GM12878 (cell line): ENCODE measurements at regions not wholly inside any gene's neighbourhood (a gene's known extent, or its start where the extent isn't known, plus 50 kb on each side); places are given as distances from the start of the nearest gene placed in this dataset.

Experiments
- ATAC-seq: fragments of 200-7000 bp; cut with Tn5 transposase; 3 replicates; pipeline ENCODE4 v1.9.1; 2020; ENCODE audit warnings: mild to moderate bottlenecking, moderate library complexity
- BruUV-seq: library from RNA; stranded (reverse); fragments of 400-500 nt; replicated peaks from 2 replicates; lab custom pipeline; 2021; lab: Mats Ljungman, UMichigan
- CTCF ChIA-PET: fragments of 300-600 bp; sonication (Branson Sonifier 250); formaldehyde crosslinking; extraction: SDS; loops from one replicate; lab custom pipeline; 2021; ENCODE audit warnings: inconsistent platforms; lab: Yijun Ruan, JAX
- POLR2A ChIA-PET: fragments of 350-600 bp; formaldehyde crosslinking; extraction: SDS; loops from one replicate; lab custom pipeline; 2021; ENCODE audit warnings: inconsistent platforms; lab: Charles Lee
- RAD21 ChIA-PET: fragments of 300-600 bp; sonication (Branson Sonifier 250); formaldehyde crosslinking; loops from one replicate; lab custom pipeline; 2023; ENCODE audit warnings: antibody characterized with exemption; ENCODE audit not compliant: unreplicated experiment; lab: Charles Lee
- SMC1A ChIA-PET: fragments of 300-600 bp; sonication (Branson Sonifier 250); formaldehyde crosslinking; loops from one replicate; lab custom pipeline; 2023; ENCODE audit not compliant: unreplicated experiment, uncharacterized antibody; lab: Charles Lee
- DNase-seq: peaks from one replicate; pipeline ENCODE4 v3.0.0-alpha.2; 2011; ENCODE audit warnings: low read depth, low spot score
- FAIRE-seq: peaks from 3 replicates; lab custom pipeline; 2011; peaks lifted over from hg19 to GRCh38; lab: Jason Lieb, UNC
- H2AFZ ChIP-seq: 2 replicates; pipeline ENCODE4 v1.6.0; 2011; ENCODE audit warnings: low read depth, low read length, control low read depth; ENCODE audit not compliant: control insufficient read depth
- H3K27ac ChIP-seq: 2 replicates; pipeline ENCODE4 v1.5.1; 2011; ENCODE audit warnings: control low read depth; ENCODE audit not compliant: control insufficient read depth, insufficient read depth
- H3K27me3 ChIP-seq, 2 experiments: replicated peaks in 1 of 2; 2 replicates each; pipeline versions ENCODE4 v1.6.0 to v1.6.1; 2011; ENCODE audit warnings: low read length in 1 of 2; ENCODE audit not compliant: control insufficient read depth in 2 of 2, insufficient read depth in 2 of 2
- H3K36me3 ChIP-seq, 2 experiments: 2 replicates each; pipeline ENCODE4 v1.5.1; 2011; ENCODE audit warnings: low read length in 1 of 2; ENCODE audit not compliant: control insufficient read depth in 2 of 2, insufficient read depth in 2 of 2
- H3K4me1 ChIP-seq: 2 replicates; pipeline ENCODE4 v1.6.1; 2011; ENCODE audit warnings: mild to moderate bottlenecking, low read length, moderate library complexity, mixed read lengths; ENCODE audit not compliant: control insufficient read depth, insufficient read depth
- H3K4me2 ChIP-seq: 2 replicates; pipeline ENCODE4 v1.6.0; 2011; ENCODE audit warnings: control low read depth; ENCODE audit not compliant: control insufficient read depth, insufficient read depth
- H3K4me3 ChIP-seq: fragments of 200-600 bp; sonication (generic); 2 replicates; pipeline ENCODE4 v1.5.1; 2016
- H3K79me2 ChIP-seq: 2 replicates; pipeline ENCODE4 v1.6.0; 2011; ENCODE audit warnings: low read length; ENCODE audit not compliant: control insufficient read depth, insufficient read depth
- H3K9ac ChIP-seq: 2 replicates; pipeline ENCODE4 v1.8.0; 2011; ENCODE audit warnings: low read length, control low read depth, mixed read lengths; ENCODE audit not compliant: control insufficient read depth, insufficient read depth
- H3K9me3 ChIP-seq: replicated peaks from 3 replicates; pipeline ENCODE4 v1.5.1; 2011; ENCODE audit warnings: mild to moderate bottlenecking, low read length; ENCODE audit not compliant: control insufficient read depth, insufficient read depth
- H4K20me1 ChIP-seq: 2 replicates; pipeline ENCODE4 v1.6.0; 2011; ENCODE audit not compliant: control insufficient read depth, insufficient read depth
- CREM ChIP-seq: IDR thresholded peaks from 2 replicates; pipeline ENCODE4 v1.6.1; 2014; ENCODE audit warnings: antibody characterized with exemption, low read depth
- EGR1 ChIP-seq, 2 experiments: IDR thresholded peaks; 1 replicate in 1 of 2; 2 replicates in 1 of 2; pipeline ENCODE4 v1.6.1; 2011 to 2012; ENCODE audit warnings: low read depth in 2 of 2, low read length in 2 of 2, borderline replicate concordance in 1 of 2, mild to moderate bottlenecking in 1 of 2, moderate library complexity in 1 of 2
- ESRRA ChIP-seq: IDR thresholded peaks from 2 replicates; pipeline ENCODE4 v1.6.1; 2012; ENCODE audit warnings: mild to moderate bottlenecking, low read length, improper control_type of control experiment
- ETV6 ChIP-seq, 2 experiments: fragments of 450-650 bp in 1 of 2; IDR thresholded peaks in 1 of 2; conservative IDR thresholded peaks in 1 of 2; 2 replicates each; pipeline ENCODE4 v1.6.1; 2014; ENCODE audit warnings: antibody characterized with exemption in 1 of 2, borderline replicate concordance in 1 of 2, low read depth in 1 of 2, mild to moderate bottlenecking in 1 of 2, moderate library complexity in 1 of 2
- IRF4 ChIP-seq: IDR thresholded peaks from 2 replicates; pipeline ENCODE4 v1.6.1; 2011; ENCODE audit warnings: low read depth, low read length
- NR2C1 ChIP-seq: fragments of 450-650 bp; IDR thresholded peaks from 2 replicates; pipeline ENCODE4 v1.6.1; 2017; ENCODE audit warnings: antibody characterized with exemption, mild to moderate bottlenecking, moderate library complexity
- NR2C2 ChIP-seq: IDR thresholded peaks from 2 replicates; pipeline ENCODE4 v1.6.1; 2011; ENCODE audit warnings: borderline replicate concordance, low read depth; ENCODE audit not compliant: control insufficient read depth, insufficient read length
- PAX5 ChIP-seq: IDR thresholded peaks from 2 replicates; pipeline ENCODE4 v1.6.1; 2011; ENCODE audit warnings: low read depth, low read length, borderline replicate concordance
- RCOR1 ChIP-seq: conservative IDR thresholded peaks from 2 replicates; pipeline ENCODE4 v1.6.1; 2012; ENCODE audit warnings: low read depth, low read length, improper control_type of control experiment
- RFX5 ChIP-seq: IDR thresholded peaks from 2 replicates; pipeline ENCODE4 v1.6.1; 2011; ENCODE audit warnings: low read depth, low read length, improper control_type of control experiment
- TARDBP ChIP-seq: IDR thresholded peaks from 2 replicates; pipeline ENCODE4 v1.6.1; 2016; ENCODE audit warnings: borderline replicate concordance
- YY1 ChIP-seq: IDR thresholded peaks from 2 replicates; pipeline ENCODE4 v1.6.1; 2011; ENCODE audit warnings: low read depth, mild to moderate bottlenecking, low read length
- ZNF24 ChIP-seq: fragments of 450-650 bp; IDR thresholded peaks from 2 replicates; pipeline ENCODE4 v1.6.1; 2017; ENCODE audit warnings: antibody characterized with exemption, mild to moderate bottlenecking
- WGBS: methylation state at CpG from one replicate; pipeline ENCODE4 v1.1.6; 2016; ENCODE audit warnings: low lambda C conversion rate; ENCODE audit not compliant: insufficient replicate concordance, insufficient coverage; ENCODE audit errors: missing lambda C conversion rate; 5-methylcytosine and 5-hydroxymethylcytosine counted together
- in situ Hi-C: fragments of 300-500 bp; cut with MboI; formaldehyde crosslinking; loops from 9 replicates; pipeline ENCODE4 v1.14.3; 2018; ENCODE audit warnings: mixed read lengths
- intact Hi-C: fragments of 100-400 bp; cut with micrococcal nuclease; formaldehyde crosslinking; loops from one replicate; pipeline ENCODE4 v1.14.2; 2022; ENCODE audit not compliant: unreplicated experiment
- TF ChIP-seq, protein P1 (sequence below): IDR thresholded peaks from 2 replicates; pipeline ENCODE4 v1.6.1; 2012; ENCODE audit warnings: low read length, inconsistent platforms
- TF ChIP-seq, protein P2 (sequence below): fragments of 450-650 bp; IDR thresholded peaks from 2 replicates; pipeline ENCODE4 v1.6.1; 2018; ENCODE audit warnings: mild to moderate bottlenecking, low read depth, moderate library complexity; ENCODE audit not compliant: partially characterized antibody
- TF ChIP-seq, protein P3 (sequence below): fragments of 450-650 bp; IDR thresholded peaks from 2 replicates; pipeline ENCODE4 v1.6.1; 2016; ENCODE audit warnings: mild to moderate bottlenecking
- TF ChIP-seq, protein P4 (sequence below): fragments of 450-650 bp; IDR thresholded peaks from 2 replicates; pipeline ENCODE4 v1.6.1; 2017; ENCODE audit warnings: mild to moderate bottlenecking, moderate library complexity

DNA sequence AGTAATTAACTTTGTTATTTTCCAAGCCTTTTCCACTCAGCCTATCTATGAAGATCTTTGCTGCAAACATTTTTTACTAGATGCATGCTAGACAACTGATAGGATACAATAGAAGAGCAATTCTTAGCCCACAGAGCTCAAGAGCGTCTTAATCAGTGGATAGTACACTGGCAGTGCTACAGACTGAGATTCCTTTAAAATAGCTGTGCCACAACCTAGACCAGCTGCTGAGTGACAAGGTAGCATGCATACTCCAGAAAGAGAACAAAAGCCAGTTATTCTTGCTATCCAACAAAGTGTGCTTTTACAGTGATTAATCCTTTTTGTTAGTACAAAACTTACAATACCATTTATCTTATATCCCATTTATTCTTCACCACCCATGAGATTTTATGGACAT, 507.9 kb upstream of the SYT4 start:
- BruUV-seq, result no TSS peak
- ChIA-PET SMC1A (no interaction called here), RAD21 (no interaction called here), POLR2A (no interaction called here), CTCF (no interaction called here)
- Histone ChIP-seq H3K4me2 (no peak overlapping the region), H3K79me2 (no peaks in the 10 kb centered on the region), H4K20me1 (no peaks in the 10 kb centered on the region), H3K4me1 (no peaks in the 10 kb centered on the region), H3K4me3 (no peak overlapping the region), H3K27me3 (no peaks in the 10 kb centered on the region), H3K27ac (no peak overlapping the region), H2AFZ (no peak overlapping the region), H3K9me3 (no peaks in the 10 kb centered on the region), H3K9ac (no peak overlapping the region), H3K36me3 (no peaks in the 10 kb centered on the region)
- no peak for DNase-seq
- intact Hi-C loops (no loop called here), in situ Hi-C loops (no loop called here)
- 0% methylated on average over 1 of the region's 1 CpG for WGBS
- no peak for ATAC-seq
- no peak for FAIRE-seq
- no peak for TF ChIP-seq ZNF24
- TF ChIP-seq, protein P1, sequence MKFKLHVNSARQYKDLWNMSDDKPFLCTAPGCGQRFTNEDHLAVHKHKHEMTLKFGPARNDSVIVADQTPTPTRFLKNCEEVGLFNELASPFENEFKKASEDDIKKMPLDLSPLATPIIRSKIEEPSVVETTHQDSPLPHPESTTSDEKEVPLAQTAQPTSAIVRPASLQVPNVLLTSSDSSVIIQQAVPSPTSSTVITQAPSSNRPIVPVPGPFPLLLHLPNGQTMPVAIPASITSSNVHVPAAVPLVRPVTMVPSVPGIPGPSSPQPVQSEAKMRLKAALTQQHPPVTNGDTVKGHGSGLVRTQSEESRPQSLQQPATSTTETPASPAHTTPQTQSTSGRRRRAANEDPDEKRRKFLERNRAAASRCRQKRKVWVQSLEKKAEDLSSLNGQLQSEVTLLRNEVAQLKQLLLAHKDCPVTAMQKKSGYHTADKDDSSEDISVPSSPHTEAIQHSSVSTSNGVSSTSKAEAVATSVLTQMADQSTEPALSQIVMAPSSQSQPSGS, result no peak
- TF ChIP-seq RFX5, result no peak
- TF ChIP-seq TARDBP, result no peak
- TF ChIP-seq, protein P2, sequence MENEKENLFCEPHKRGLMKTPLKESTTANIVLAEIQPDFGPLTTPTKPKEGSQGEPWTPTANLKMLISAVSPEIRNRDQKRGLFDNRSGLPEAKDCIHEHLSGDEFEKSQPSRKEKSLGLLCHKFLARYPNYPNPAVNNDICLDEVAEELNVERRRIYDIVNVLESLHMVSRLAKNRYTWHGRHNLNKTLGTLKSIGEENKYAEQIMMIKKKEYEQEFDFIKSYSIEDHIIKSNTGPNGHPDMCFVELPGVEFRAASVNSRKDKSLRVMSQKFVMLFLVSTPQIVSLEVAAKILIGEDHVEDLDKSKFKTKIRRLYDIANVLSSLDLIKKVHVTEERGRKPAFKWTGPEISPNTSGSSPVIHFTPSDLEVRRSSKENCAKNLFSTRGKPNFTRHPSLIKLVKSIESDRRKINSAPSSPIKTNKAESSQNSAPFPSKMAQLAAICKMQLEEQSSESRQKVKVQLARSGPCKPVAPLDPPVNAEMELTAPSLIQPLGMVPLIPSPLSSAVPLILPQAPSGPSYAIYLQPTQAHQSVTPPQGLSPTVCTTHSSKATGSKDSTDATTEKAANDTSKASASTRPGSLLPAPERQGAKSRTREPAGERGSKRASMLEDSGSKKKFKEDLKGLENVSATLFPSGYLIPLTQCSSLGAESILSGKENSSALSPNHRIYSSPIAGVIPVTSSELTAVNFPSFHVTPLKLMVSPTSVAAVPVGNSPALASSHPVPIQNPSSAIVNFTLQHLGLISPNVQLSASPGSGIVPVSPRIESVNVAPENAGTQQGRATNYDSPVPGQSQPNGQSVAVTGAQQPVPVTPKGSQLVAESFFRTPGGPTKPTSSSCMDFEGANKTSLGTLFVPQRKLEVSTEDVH, result no peak
- TF ChIP-seq NR2C2, result no peak
- TF ChIP-seq EGR1 (IDR thresholded peaks at IDR 0.05; ENCODE audit: borderline replicate concordance in 1 of 2, low read depth in 2 of 2, low read length in 2 of 2), result no peak
- no peak for TF ChIP-seq NR2C1
- TF ChIP-seq ESRRA, result no peak
- no peak for TF ChIP-seq YY1
- TF ChIP-seq CREM, result no peak
- TF ChIP-seq PAX5, result no peak
- TF ChIP-seq, protein P3, sequence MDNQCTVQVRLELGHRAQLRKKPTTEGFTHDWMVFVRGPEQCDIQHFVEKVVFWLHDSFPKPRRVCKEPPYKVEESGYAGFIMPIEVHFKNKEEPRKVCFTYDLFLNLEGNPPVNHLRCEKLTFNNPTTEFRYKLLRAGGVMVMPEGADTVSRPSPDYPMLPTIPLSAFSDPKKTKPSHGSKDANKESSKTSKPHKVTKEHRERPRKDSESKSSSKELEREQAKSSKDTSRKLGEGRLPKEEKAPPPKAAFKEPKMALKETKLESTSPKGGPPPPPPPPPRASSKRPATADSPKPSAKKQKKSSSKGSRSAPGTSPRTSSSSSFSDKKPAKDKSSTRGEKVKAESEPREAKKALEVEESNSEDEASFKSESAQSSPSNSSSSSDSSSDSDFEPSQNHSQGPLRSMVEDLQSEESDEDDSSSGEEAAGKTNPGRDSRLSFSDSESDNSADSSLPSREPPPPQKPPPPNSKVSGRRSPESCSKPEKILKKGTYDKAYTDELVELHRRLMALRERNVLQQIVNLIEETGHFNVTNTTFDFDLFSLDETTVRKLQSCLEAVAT, result no peak
- TF ChIP-seq RCOR1, result no peak
- no peak for TF ChIP-seq IRF4
- TF ChIP-seq, protein P4, sequence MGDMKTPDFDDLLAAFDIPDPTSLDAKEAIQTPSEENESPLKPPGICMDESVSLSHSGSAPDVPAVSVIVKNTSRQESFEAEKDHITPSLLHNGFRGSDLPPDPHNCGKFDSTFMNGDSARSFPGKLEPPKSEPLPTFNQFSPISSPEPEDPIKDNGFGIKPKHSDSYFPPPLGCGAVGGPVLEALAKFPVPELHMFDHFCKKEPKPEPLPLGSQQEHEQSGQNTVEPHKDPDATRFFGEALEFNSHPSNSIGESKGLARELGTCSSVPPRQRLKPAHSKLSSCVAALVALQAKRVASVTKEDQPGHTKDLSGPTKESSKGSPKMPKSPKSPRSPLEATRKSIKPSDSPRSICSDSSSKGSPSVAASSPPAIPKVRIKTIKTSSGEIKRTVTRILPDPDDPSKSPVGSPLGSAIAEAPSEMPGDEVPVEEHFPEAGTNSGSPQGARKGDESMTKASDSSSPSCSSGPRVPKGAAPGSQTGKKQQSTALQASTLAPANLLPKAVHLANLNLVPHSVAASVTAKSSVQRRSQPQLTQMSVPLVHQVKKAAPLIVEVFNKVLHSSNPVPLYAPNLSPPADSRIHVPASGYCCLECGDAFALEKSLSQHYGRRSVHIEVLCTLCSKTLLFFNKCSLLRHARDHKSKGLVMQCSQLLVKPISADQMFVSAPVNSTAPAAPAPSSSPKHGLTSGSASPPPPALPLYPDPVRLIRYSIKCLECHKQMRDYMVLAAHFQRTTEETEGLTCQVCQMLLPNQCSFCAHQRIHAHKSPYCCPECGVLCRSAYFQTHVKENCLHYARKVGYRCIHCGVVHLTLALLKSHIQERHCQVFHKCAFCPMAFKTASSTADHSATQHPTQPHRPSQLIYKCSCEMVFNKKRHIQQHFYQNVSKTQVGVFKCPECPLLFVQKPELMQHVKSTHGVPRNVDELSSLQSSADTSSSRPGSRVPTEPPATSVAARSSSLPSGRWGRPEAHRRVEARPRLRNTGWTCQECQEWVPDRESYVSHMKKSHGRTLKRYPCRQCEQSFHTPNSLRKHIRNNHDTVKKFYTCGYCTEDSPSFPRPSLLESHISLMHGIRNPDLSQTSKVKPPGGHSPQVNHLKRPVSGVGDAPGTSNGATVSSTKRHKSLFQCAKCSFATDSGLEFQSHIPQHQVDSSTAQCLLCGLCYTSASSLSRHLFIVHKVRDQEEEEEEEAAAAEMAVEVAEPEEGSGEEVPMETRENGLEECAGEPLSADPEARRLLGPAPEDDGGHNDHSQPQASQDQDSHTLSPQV, result no peak
- no peak for TF ChIP-seq ETV6 (conservative IDR thresholded peaks at IDR 0.05 in 1 of 2, IDR thresholded peaks at IDR 0.05 in 1 of 2; ENCODE audit: borderline replicate concordance in 1 of 2, low read depth in 1 of 2)
